A549 (cell line): ENCODE measurements at regions not wholly inside any gene's neighbourhood (a gene's known extent, or its start where the extent isn't known, plus 50 kb on each side); places are given as distances from the start of the nearest gene placed in this dataset.

Source experiments
- ATAC-seq, 2 experiments: fragments of 200-7000 bp in 1 of 2; fragments of >200 bp in 1 of 2; cut with Nextera tagmentation in 1 of 2; cut with Tn5 transposase in 1 of 2; 3 replicates each; pipeline versions ENCODE4 v1.8.0 to v1.9.1; 2018 to 2020; ENCODE audit warnings: mild to moderate bottlenecking in 1 of 2, moderate library complexity in 1 of 2
- CTCF ChIA-PET: fragments of 300-600 bp; sonication (Branson Sonifier 250); formaldehyde crosslinking; extraction: SDS; loops from one replicate; lab custom pipeline; 2021; ENCODE audit warnings: antibody characterized with exemption, inconsistent platforms; lab: Yijun Ruan, JAX
- POLR2A ChIA-PET: fragments of 350-600 bp; formaldehyde crosslinking; extraction: SDS; loops from one replicate; lab custom pipeline; 2021; ENCODE audit warnings: antibody characterized with exemption, inconsistent platforms; lab: Yijun Ruan, JAX
- DNase-seq, 2 experiments: peaks; one replicate each; pipeline versions ENCODE4 v3.0.0 to v3.0.0-alpha.2; 2011 to 2016; ENCODE audit warnings: low read depth in 1 of 2, low spot score in 1 of 2
- FAIRE-seq: peaks from 2 replicates; lab custom pipeline; 2011; peaks lifted over from hg19 to GRCh38; lab: Jason Lieb, UNC
- H3K27ac ChIP-seq, 2 experiments: fragments of >200 bp; sonication (Bioruptor Twin); formaldehyde crosslinking; 3 replicates each; pipeline ENCODE4 v1.5.1; 2016 to 2017
- H3K4me1 ChIP-seq: fragments of >200 bp; sonication (Bioruptor Twin); formaldehyde crosslinking; 3 replicates; pipeline ENCODE4 v1.6.1; 2016
- H3K4me2 ChIP-seq: fragments of >200 bp; sonication (Bioruptor Twin); formaldehyde crosslinking; 3 replicates; pipeline ENCODE4 v1.6.1; 2016
- H3K4me3 ChIP-seq: fragments of >200 bp; sonication (Bioruptor Twin); formaldehyde crosslinking; 3 replicates; pipeline ENCODE4 v1.5.1; 2016
- H3K9me3 ChIP-seq: fragments of >200 bp; sonication (Bioruptor Twin); formaldehyde crosslinking; 3 replicates; pipeline ENCODE4 v1.6.1; 2016
- BHLHE40 ChIP-seq: IDR thresholded peaks from 2 replicates; pipeline ENCODE4 v1.6.1; 2012; ENCODE audit warnings: low read depth, low read length, inconsistent platforms
- CTCF ChIP-seq: fragments of >200 bp; sonication (Bioruptor Twin); formaldehyde crosslinking; IDR thresholded peaks from 3 replicates; pipeline ENCODE4 v1.5.1; 2016
- ESRRA ChIP-seq: fragments of 150-350 bp; IDR thresholded peaks from 2 replicates; pipeline ENCODE4 v1.6.1; 2014; ENCODE audit warnings: mild to moderate bottlenecking, low read length, borderline replicate concordance
- FOSL2 ChIP-seq, 2 experiments: fragments of 450-650 bp in 1 of 2; fragments of >200 bp in 1 of 2; sonication (Bioruptor Twin) in 1 of 2; formaldehyde crosslinking; IDR thresholded peaks; 2 replicates each; pipeline versions ENCODE4 v1.5.0 to v1.6.1; 2016 to 2020; ENCODE audit warnings: mild to moderate bottlenecking in 1 of 2, moderate library complexity in 1 of 2
- GATA3 ChIP-seq: IDR thresholded peaks from 2 replicates; pipeline ENCODE4 v1.6.1; 2012; ENCODE audit warnings: borderline replicate concordance
- HDAC2 ChIP-seq: fragments of 200-600 bp; sonication (generic); IDR thresholded peaks from 2 replicates; pipeline ENCODE4 v1.6.1; 2016
- HEYL ChIP-seq: fragments of 250-450 bp; sonication (Bioruptor Pico); IDR thresholded peaks from 2 replicates; pipeline ENCODE4 v1.8.0; 2021; ENCODE audit warnings: mild to moderate bottlenecking, moderate library complexity
- HOXA7 ChIP-seq: fragments of 250-450 bp; sonication (Bioruptor Pico); IDR thresholded peaks from 2 replicates; pipeline ENCODE4 v1.5.0; 2020; ENCODE audit warnings: mild to moderate bottlenecking, moderate library complexity
- HOXB13 ChIP-seq: fragments of 250-450 bp; sonication (Bioruptor Pico); IDR thresholded peaks from 2 replicates; pipeline ENCODE4 v1.5.0; 2020; ENCODE audit warnings: low read depth, mild to moderate bottlenecking, moderate library complexity
- HOXB5 ChIP-seq: fragments of 250-450 bp; sonication (Bioruptor Pico); IDR thresholded peaks from 2 replicates; pipeline ENCODE4 v1.5.0; 2020; ENCODE audit warnings: mild to moderate bottlenecking, moderate library complexity
- JUN ChIP-seq, 2 experiments: fragments of >200 bp; sonication (Bioruptor Twin); formaldehyde crosslinking; IDR thresholded peaks; 2 replicates in 1 of 2; 3 replicates in 1 of 2; pipeline ENCODE4 v1.6.1; 2016 to 2017
- JUNB ChIP-seq: fragments of >200 bp; sonication (Bioruptor Twin); formaldehyde crosslinking; IDR thresholded peaks from 2 replicates; pipeline ENCODE4 v1.6.1; 2016
- KDM1A ChIP-seq: fragments of 200-600 bp; sonication (generic); IDR thresholded peaks from 2 replicates; pipeline ENCODE4 v1.6.1; 2016; ENCODE audit warnings: low read depth, mild to moderate bottlenecking
- MAFK ChIP-seq: fragments of 450-650 bp; IDR thresholded peaks from 2 replicates; pipeline ENCODE4 v1.6.1; 2014; ENCODE audit not compliant: partially characterized antibody
- MAX ChIP-seq: IDR thresholded peaks from 2 replicates; pipeline ENCODE4 v1.6.1; 2012
- MYC ChIP-seq: IDR thresholded peaks from 2 replicates; pipeline ENCODE4 v1.6.1; 2012; ENCODE audit warnings: mild to moderate bottlenecking, inconsistent platforms, low read length, improper control_type of control experiment, borderline replicate concordance
- NFE2L2 ChIP-seq: fragments of 150-350 bp; conservative IDR thresholded peaks from 2 replicates; pipeline ENCODE4 v1.6.1; 2014; ENCODE audit warnings: low read length
- NR3C1 ChIP-seq: fragments of >200 bp; sonication (Bioruptor Twin); formaldehyde crosslinking; IDR thresholded peaks from 3 replicates; pipeline ENCODE4 v1.6.1; 2017
- PHF8 ChIP-seq: fragments of 200-600 bp; sonication (generic); IDR thresholded peaks from 2 replicates; pipeline ENCODE4 v1.6.1; 2016; ENCODE audit warnings: low read depth, mild to moderate bottlenecking, antibody characterized with exemption, moderate library complexity, borderline replicate concordance
- POLR2A ChIP-seq: IDR thresholded peaks from 2 replicates; pipeline ENCODE4 v1.6.1; 2012; ENCODE audit warnings: mild to moderate bottlenecking, low read length
- POLR2AphosphoS2 ChIP-seq: conservative IDR thresholded peaks from 2 replicates; pipeline ENCODE4 v1.6.1; 2012; ENCODE audit warnings: low read length, improper control_type of control experiment, inconsistent platforms
- RARB ChIP-seq: fragments of 250-450 bp; sonication (Bioruptor Pico); IDR thresholded peaks from 2 replicates; pipeline ENCODE4 v1.8.0; 2021; ENCODE audit warnings: mild to moderate bottlenecking, moderate library complexity
- REST ChIP-seq: fragments of 200-600 bp; sonication (generic); IDR thresholded peaks from 2 replicates; pipeline ENCODE4 v1.6.1; 2016; ENCODE audit warnings: antibody characterized with exemption, mild to moderate bottlenecking, moderate library complexity
- SMC3 ChIP-seq: fragments of >200 bp; sonication (Bioruptor Twin); formaldehyde crosslinking; IDR thresholded peaks from 3 replicates; pipeline ENCODE4 v1.6.1; 2018; ENCODE audit warnings: inconsistent platforms
- TFCP2L1 ChIP-seq: fragments of 250-450 bp; sonication (Bioruptor Pico); IDR thresholded peaks from 2 replicates; pipeline ENCODE4 v1.5.0; 2021; ENCODE audit warnings: mild to moderate bottlenecking
- USF2 ChIP-seq: fragments of 450-650 bp; IDR thresholded peaks from 2 replicates; pipeline ENCODE4 v1.6.1; 2014; ENCODE audit warnings: antibody characterized with exemption
- ZC3H11A ChIP-seq: fragments of 450-650 bp; IDR thresholded peaks from 2 replicates; pipeline ENCODE4 v1.6.1; 2014; ENCODE audit warnings: antibody characterized with exemption, mild to moderate bottlenecking
- ZNF302 ChIP-seq: fragments of 250-450 bp; sonication (Bioruptor Pico); IDR thresholded peaks from 2 replicates; pipeline ENCODE4 v1.9.0; 2021; ENCODE audit warnings: inconsistent platforms, mild to moderate bottlenecking, moderate library complexity
- WGBS: methylation state at CpG from one replicate; pipeline ENCODE4 v1.1.6; 2017; ENCODE audit errors: missing lambda C conversion rate; 5-methylcytosine and 5-hydroxymethylcytosine counted together

GRCh38 chr4:38462367-38463055 lies 201.5 kb upstream of the KLF3 start:
- 32% methylated on average over 5 of the region's 6 CpGs for WGBS
- ATAC-seq (no peak), FAIRE-seq (no peak), DNase-seq (no peak)
- Histone ChIP-seq H3K4me1 (no peaks in the 10 kb centered on the region), H3K4me3 (no peak overlapping the region), H3K9me3 (no peaks in the 10 kb centered on the region), H3K27ac (no peak overlapping the region), H3K4me2 (no peak overlapping the region)
- ChIA-PET CTCF (no interaction called here), POLR2A (no interaction called here)
- no peak for TF ChIP-seq HOXB5 (CRISPR knock-in tag)
- no peak for TF ChIP-seq NFE2L2
- no peak for TF ChIP-seq ZNF302 (CRISPR knock-in tag)
- TF ChIP-seq JUNB = no peak
- no peak for TF ChIP-seq HOXB13 (CRISPR knock-in tag)
- no peak for TF ChIP-seq KDM1A
- no peak for TF ChIP-seq TFCP2L1 (CRISPR knock-in tag)
- TF ChIP-seq USF2 = no peak
- no peak for TF ChIP-seq FOSL2 (IDR thresholded peaks at IDR 0.05)
- TF ChIP-seq FOSL2 (CRISPR knock-in tag; IDR thresholded peaks at IDR 0.05) = no peak
- TF ChIP-seq CTCF = no peak
- TF ChIP-seq PHF8 = no peak
- TF ChIP-seq NR3C1 = no peak
- no peak for TF ChIP-seq GATA3
- no peak for TF ChIP-seq HDAC2
- no peak for TF ChIP-seq MYC
- TF ChIP-seq JUN (IDR thresholded peaks at IDR 0.05) = no peak

- no peak for ATAC-seq
- Histone ChIP-seq H3K4me1 (no peaks in the 10 kb centered on the region), H3K9me3 (no peaks in the 10 kb centered on the region), H3K4me3 (no peak overlapping the region), H3K4me2 (no peak overlapping the region), H3K27ac (no peak overlapping the region)
- POLR2A ChIA-PET = no interaction called here
- 81% methylated on average over 6 of the region's 6 CpGs for WGBS
- TF ChIP-seq HOXA7 (no peak), MAX (no peak), MAFK (no peak), ZC3H11A (no peak), ESRRA (no peak), POLR2AphosphoS2 (no peak), HEYL (CRISPR knock-in tag) (no peak), POLR2A (no peak), HDAC2 (no peak), REST (no peak), SMC3 (no peak), BHLHE40 (no peak), RARB (CRISPR knock-in tag) (no peak), TFCP2L1 (CRISPR knock-in tag) (no peak), KDM1A (no peak), FOSL2 (IDR thresholded peaks at IDR 0.05) (no peak), FOSL2 (CRISPR knock-in tag; IDR thresholded peaks at IDR 0.05) (no peak), USF2 (no peak), CTCF (no peak)
- no peak for DNase-seq
- no peak for FAIRE-seq
- CTCF ChIA-PET = no interaction called here
Observed at GRCh38 chr4:38463268-38463958, 200.6 kb upstream of the KLF3 start.
